CD4-positive, alpha-beta T cell (primary cell): ENCODE measurements at regions not wholly inside any gene's neighbourhood (a gene's known extent, or its start where the extent isn't known, plus 50 kb on each side); places are given as distances from the start of the nearest gene placed in this dataset.

ENCODE experiments used
- ATAC-seq: fragments of 200-7000 bp; cut with Tn5 transposase; one replicate; pipeline ENCODE4 v1.10.0; 2022; ENCODE audit warnings: mild to moderate bottlenecking; ENCODE audit not compliant: poor library complexity
- CTCF ChIA-PET: fragments of 350-600 bp; sonication (Branson Sonifier 250); formaldehyde crosslinking; loops from one replicate; lab custom pipeline; 2021; ENCODE audit warnings: antibody characterized with exemption, inconsistent platforms; lab: Charles Lee
- POLR2A ChIA-PET: fragments of 350-600 bp; sonication (Branson Sonifier 250); formaldehyde crosslinking; loops from one replicate; lab custom pipeline; 2021; ENCODE audit warnings: antibody characterized with exemption, inconsistent platforms; lab: Charles Lee
- DNase-seq, 14 experiments: peaks; one replicate each; pipeline ENCODE4 v3.0.0-alpha.2; 2013 to 2020; ENCODE audit warnings: mixed read lengths in 2 of 14
- H3K27ac ChIP-seq, 2 donors: one replicate each; pipeline versions ENCODE4 v1.5.1 to v1.7.0; 2013; ENCODE audit warnings: low read length in 2 of 2, low read depth in 1 of 2, mild to moderate bottlenecking in 1 of 2
- H3K27me3 ChIP-seq, 2 experiments: 1 replicate in 1 of 2; 2 replicates in 1 of 2; pipeline versions ENCODE4 v1.6.1 to v1.7.0; 2013; ENCODE audit warnings: low read length in 2 of 2, control low read depth in 1 of 2, mild to moderate bottlenecking in 1 of 2, moderate library complexity in 1 of 2; ENCODE audit not compliant: insufficient read depth in 2 of 2, control insufficient read depth in 1 of 2
- H3K36me3 ChIP-seq: one replicate; pipeline ENCODE4 v1.6.1; 2013; ENCODE audit warnings: low read length, control low read depth; ENCODE audit not compliant: insufficient read depth
- H3K4me1 ChIP-seq: one replicate; pipeline ENCODE4 v1.6.1; 2013; ENCODE audit warnings: low read length, control low read depth; ENCODE audit not compliant: insufficient read depth
- H3K4me3 ChIP-seq: one replicate; pipeline ENCODE4 v1.5.1; 2013; ENCODE audit warnings: mild to moderate bottlenecking, low read length, moderate library complexity
- H3K9me3 ChIP-seq, 2 experiments: 1 replicate in 1 of 2; 2 replicates in 1 of 2; pipeline versions ENCODE4 v1.6.1 to v1.7.0; 2013; ENCODE audit warnings: low read length in 2 of 2, mild to moderate bottlenecking in 2 of 2, control low read depth in 1 of 2, moderate library complexity in 1 of 2; ENCODE audit not compliant: control insufficient read depth in 1 of 2, insufficient read depth in 1 of 2
- H3K27ac Mint-ChIP-seq: one replicate; pipeline ENCODE4 v1.8.0; 2020; ENCODE audit warnings: mixed read lengths
- H3K27me3 Mint-ChIP-seq: one replicate; pipeline ENCODE4 v1.8.0; 2021; ENCODE audit warnings: mixed read lengths
- H3K36me3 Mint-ChIP-seq: one replicate; pipeline ENCODE4 v1.8.0; 2021; ENCODE audit warnings: low read depth, mixed read lengths
- H3K4me1 Mint-ChIP-seq: one replicate; pipeline ENCODE4 v1.8.0; 2021; ENCODE audit warnings: low read depth, mixed read lengths
- H3K4me3 Mint-ChIP-seq: one replicate; pipeline ENCODE4 v1.8.0; 2020; ENCODE audit warnings: mild to moderate bottlenecking, mixed read lengths
- H3K9me3 Mint-ChIP-seq: one replicate; pipeline ENCODE4 v1.8.0; 2020; ENCODE audit warnings: mixed read lengths
- CTCF ChIP-seq: fragments of 200-600 bp; IDR thresholded peaks from one replicate; pipeline ENCODE4 v1.8.0; 2022; ENCODE audit warnings: antibody characterized with exemption, mild to moderate bottlenecking
- intact Hi-C, 2 experiments: fragments of 100-400 bp; cut with DNase I in 1 of 2; cut with micrococcal nuclease in 1 of 2; formaldehyde crosslinking; loops; one replicate each; pipeline versions ENCODE4 v1.15.1 to v1.9.0; 2023 to 2025; cut with DNase I, micrococcal nuclease

GRCh38 chr1:38680801-38681510 is 178.6 kb downstream of the RRAGC start:
- H3K4me1 ChIP-seq: no peaks in the 10 kb centered on the region
- H3K9me3 ChIP-seq: no peaks in the 10 kb centered on the region
- intact Hi-C loops: no loop called here
- H3K27ac Mint-ChIP-seq: no peak overlapping the region
- ChIA-PET POLR2A (no interaction called here), CTCF (no interaction called here)
- DNase-seq (no peak), ATAC-seq (no peak)
- H3K4me1 Mint-ChIP-seq: no peaks in the 10 kb centered on the region
- H3K9me3 Mint-ChIP-seq: no peaks in the 10 kb centered on the region
- H3K27me3 Mint-ChIP-seq: peaks cover 18% of the 10 kb centered on the region
- H3K27me3 ChIP-seq: peaks cover 4 to 18% of the 10 kb centered on the region in 2 experiments
- H3K4me3 Mint-ChIP-seq: no peak overlapping the region
- TF ChIP-seq CTCF: no peak
- no peak overlapping the region for H3K27ac ChIP-seq
- no peaks in the 10 kb centered on the region for H3K36me3 Mint-ChIP-seq
- no peaks in the 10 kb centered on the region for H3K36me3 ChIP-seq
- H3K4me3 ChIP-seq: no peak overlapping the region

GRCh38 chr1:38677756-38678155 is 181.8 kb downstream of the RRAGC start:
- no peak overlapping the region for H3K4me3 ChIP-seq
- DNase-seq (no peak), ATAC-seq (no peak)
- H3K36me3 ChIP-seq: no peaks in the 10 kb centered on the region
- TF ChIP-seq CTCF: no peak
- peaks cover 10% of the 10 kb centered on the region for H3K27me3 Mint-ChIP-seq
- intact Hi-C loops: no loop called here
- ChIA-PET CTCF (no interaction called here), POLR2A (no interaction called here)
- no peaks in the 10 kb centered on the region for H3K4me1 ChIP-seq
- H3K4me1 Mint-ChIP-seq: no peaks in the 10 kb centered on the region
- H3K9me3 ChIP-seq: no peaks in the 10 kb centered on the region
- no peak overlapping the region for H3K27ac ChIP-seq
- H3K27me3 ChIP-seq: peaks cover 0 to 2% of the 10 kb centered on the region in 2 experiments
- H3K4me3 Mint-ChIP-seq: no peak overlapping the region
- H3K9me3 Mint-ChIP-seq: no peaks in the 10 kb centered on the region
- no peaks in the 10 kb centered on the region for H3K36me3 Mint-ChIP-seq
- no peak overlapping the region for H3K27ac Mint-ChIP-seq

- no peaks in the 10 kb centered on the region for H3K9me3 ChIP-seq
- ATAC-seq (no peak), DNase-seq (no peak)
- H3K4me1 Mint-ChIP-seq: no peaks in the 10 kb centered on the region
- no peak overlapping the region for H3K27ac ChIP-seq
- no peaks in the 10 kb centered on the region for H3K9me3 Mint-ChIP-seq
- peaks cover 7% of the 10 kb centered on the region for H3K27me3 Mint-ChIP-seq
- no peak overlapping the region for H3K27ac Mint-ChIP-seq
- H3K36me3 Mint-ChIP-seq: no peaks in the 10 kb centered on the region
- no peaks in the 10 kb centered on the region for H3K4me1 ChIP-seq
- H3K4me3 Mint-ChIP-seq: no peak overlapping the region
- no peak overlapping the region for H3K4me3 ChIP-seq
- TF ChIP-seq CTCF: no peak
- H3K27me3 ChIP-seq: peaks cover 0 to 2% of the 10 kb centered on the region in 2 experiments
- POLR2A ChIA-PET: no interaction called here
- CTCF ChIA-PET: no interaction called here
- no peaks in the 10 kb centered on the region for H3K36me3 ChIP-seq
- intact Hi-C loops: no loop called here
These were observed 182.3 kb downstream of the RRAGC start for GRCh38 chr1:38677311-38677710.
